ENCODE measurements at regions not wholly inside any gene's neighbourhood (a gene's known extent, or its start where the extent isn't known, plus 50 kb on each side); places are given as distances from the start of the nearest gene placed in this dataset.

DNA sequence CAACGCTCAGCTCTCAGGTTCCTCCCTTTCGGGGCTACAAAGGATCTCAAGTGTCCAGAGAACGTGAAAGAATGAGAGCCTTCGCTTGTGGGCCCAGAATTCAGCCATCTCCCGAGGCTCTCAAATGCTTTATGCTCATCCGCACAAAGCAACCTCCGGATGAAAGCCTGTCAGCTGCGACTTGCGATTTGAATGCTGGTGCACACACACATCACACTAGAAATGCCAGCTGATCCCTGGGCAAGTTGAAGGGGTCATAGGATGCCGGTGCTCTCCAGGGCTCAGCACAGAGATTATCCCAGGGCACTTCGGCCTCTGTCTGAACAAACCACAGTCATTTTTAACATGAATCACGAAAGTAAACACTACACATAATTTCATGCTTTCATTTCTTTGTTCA, 141.8 kb upstream of the MYT1L start:
- Histone ChIP-seq H3K79me2 (ENCODE audit: low read depth) (no peaks in the 10 kb centered on the region), H4K20me1 (ENCODE audit: insufficient read depth) (no peaks in the 10 kb centered on the region), H3K36me3 (ENCODE audit: low read depth) (no peaks in the 10 kb centered on the region), H3K4me2 (no peak overlapping the region), H3K4me1 (replicated peaks; ENCODE audit: insufficient read depth) (no peaks in the 10 kb centered on the region), H3F3A (ENCODE audit: insufficient read depth, low read depth) (no peaks in the 10 kb centered on the region), H3K27me3 (ENCODE audit: insufficient read depth, low read depth) (peaks cover 68% of the 10 kb centered on the region), H3K9me3 (ENCODE audit: insufficient read depth, low read depth) (no peaks in the 10 kb centered on the region), H3K27ac (no peak overlapping the region), H3K4me3 (no peak overlapping the region), H2AFZ (no peak overlapping the region), H3K9me2 (ENCODE audit: insufficient read depth) (no peaks in the 10 kb centered on the region)
- CTCF ChIA-PET = no interaction called here
- no TSS peak for BruUV-seq (replicated peaks)
- DNase-seq = no peak
- TF ChIP-seq, protein P1, sequence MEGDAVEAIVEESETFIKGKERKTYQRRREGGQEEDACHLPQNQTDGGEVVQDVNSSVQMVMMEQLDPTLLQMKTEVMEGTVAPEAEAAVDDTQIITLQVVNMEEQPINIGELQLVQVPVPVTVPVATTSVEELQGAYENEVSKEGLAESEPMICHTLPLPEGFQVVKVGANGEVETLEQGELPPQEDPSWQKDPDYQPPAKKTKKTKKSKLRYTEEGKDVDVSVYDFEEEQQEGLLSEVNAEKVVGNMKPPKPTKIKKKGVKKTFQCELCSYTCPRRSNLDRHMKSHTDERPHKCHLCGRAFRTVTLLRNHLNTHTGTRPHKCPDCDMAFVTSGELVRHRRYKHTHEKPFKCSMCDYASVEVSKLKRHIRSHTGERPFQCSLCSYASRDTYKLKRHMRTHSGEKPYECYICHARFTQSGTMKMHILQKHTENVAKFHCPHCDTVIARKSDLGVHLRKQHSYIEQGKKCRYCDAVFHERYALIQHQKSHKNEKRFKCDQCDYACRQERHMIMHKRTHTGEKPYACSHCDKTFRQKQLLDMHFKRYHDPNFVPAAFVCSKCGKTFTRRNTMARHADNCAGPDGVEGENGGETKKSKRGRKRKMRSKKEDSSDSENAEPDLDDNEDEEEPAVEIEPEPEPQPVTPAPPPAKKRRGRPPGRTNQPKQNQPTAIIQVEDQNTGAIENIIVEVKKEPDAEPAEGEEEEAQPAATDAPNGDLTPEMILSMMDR (conservative IDR thresholded peaks at IDR 0.05) = no peak
- TF ChIP-seq EZH2 (IDR thresholded peaks at IDR 0.05; ENCODE audit: low read depth) = no peak
- POLR2A ChIA-PET (ENCODE audit: unreplicated experiment) = no interaction called here
- intact Hi-C loops (cut with micrococcal nuclease; ENCODE audit: unreplicated experiment) = no loop called here

DNA sequence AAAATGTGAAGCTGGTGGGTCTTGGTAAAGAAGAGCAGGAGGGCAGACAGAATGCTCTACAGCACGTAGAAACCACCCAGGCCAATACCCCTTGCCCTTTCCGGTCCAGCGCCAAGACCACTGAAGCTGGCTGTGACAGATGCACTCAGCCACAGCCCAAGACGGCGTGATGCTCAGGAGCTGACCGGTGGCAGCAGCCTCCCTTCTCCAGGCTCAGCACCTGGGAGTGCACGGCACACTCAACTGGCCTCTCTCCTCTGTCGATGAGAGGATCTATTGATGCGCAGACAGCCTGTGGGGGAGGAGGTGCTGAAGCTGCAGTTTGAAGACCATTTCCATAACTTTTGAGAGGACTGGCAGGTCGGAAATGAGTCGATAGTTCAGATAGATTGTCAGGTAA, 141.0 kb upstream of the MYT1L start:
- no TSS peak for BruUV-seq (replicated peaks)

DNA sequence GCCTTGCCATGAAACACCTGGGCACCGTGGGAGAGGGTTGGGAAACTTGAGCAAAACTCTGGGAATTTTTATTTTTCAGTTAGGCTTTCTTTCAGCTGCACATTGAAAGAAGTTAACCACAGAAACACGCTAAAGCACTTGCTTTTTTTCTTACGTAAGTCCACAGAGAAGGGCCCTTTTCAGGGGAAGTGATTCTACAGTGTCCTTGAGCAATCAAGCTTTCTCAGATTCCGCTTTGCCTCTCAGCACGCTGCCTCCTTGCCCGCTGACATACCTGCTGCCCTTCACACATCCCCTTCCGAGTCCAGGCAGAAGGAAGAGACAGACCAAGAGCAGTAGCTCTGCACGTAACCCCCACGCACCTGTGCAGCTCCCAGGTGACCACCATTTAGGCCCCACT, 135.5 kb upstream of the MYT1L start:
- no peak overlapping the region for H3K4me2 ChIP-seq
- no peak overlapping the region for H3K4me3 ChIP-seq
- no peak for DNase-seq
- no peaks in the 10 kb centered on the region for H3K79me2 ChIP-seq (ENCODE audit: low read depth)
- no peaks in the 10 kb centered on the region for H3K9me2 ChIP-seq (ENCODE audit: insufficient read depth)
- no peaks in the 10 kb centered on the region for H3K4me1 ChIP-seq (replicated peaks; ENCODE audit: insufficient read depth)
- intact Hi-C loops (cut with micrococcal nuclease; ENCODE audit: unreplicated experiment) = no loop called here
- H3K9me3 ChIP-seq (ENCODE audit: insufficient read depth, low read depth) = no peaks in the 10 kb centered on the region
- CTCF ChIA-PET = no interaction called here
- H2AFZ ChIP-seq = no peak overlapping the region
- BruUV-seq (replicated peaks) = no TSS peak
- no peak overlapping the region for H3K27ac ChIP-seq
- H4K20me1 ChIP-seq (ENCODE audit: insufficient read depth) = peaks cover 6% of the 10 kb centered on the region; the same call in 1 of the 2 replicates
- TF ChIP-seq, protein P1 (conservative IDR thresholded peaks at IDR 0.05) = no peak
- no peak for TF ChIP-seq EZH2 (IDR thresholded peaks at IDR 0.05; ENCODE audit: low read depth)
- H3K27me3 ChIP-seq (ENCODE audit: insufficient read depth, low read depth) = peaks cover 77% of the 10 kb centered on the region
- H3K36me3 ChIP-seq (ENCODE audit: low read depth) = no peaks in the 10 kb centered on the region
- no peaks in the 10 kb centered on the region for H3F3A ChIP-seq (ENCODE audit: insufficient read depth, low read depth)
- POLR2A ChIA-PET (ENCODE audit: unreplicated experiment) = no interaction called here

More for the DNA sequence above, 141.0 kb upstream of the MYT1L start:
- H3K36me3 ChIP-seq (ENCODE audit: low read depth) = no peaks in the 10 kb centered on the region
- H2AFZ ChIP-seq = no peak overlapping the region
- no peak for DNase-seq
- H4K20me1 ChIP-seq (ENCODE audit: insufficient read depth) = no peaks in the 10 kb centered on the region
- intact Hi-C loops (cut with micrococcal nuclease; ENCODE audit: unreplicated experiment) = no loop called here
- H3K27ac ChIP-seq = no peak overlapping the region
- H3K4me2 ChIP-seq = no peak overlapping the region
- no peaks in the 10 kb centered on the region for H3K4me1 ChIP-seq (replicated peaks; ENCODE audit: insufficient read depth)
- CTCF ChIA-PET = no interaction called here
- peaks cover 72% of the 10 kb centered on the region for H3K27me3 ChIP-seq (ENCODE audit: insufficient read depth, low read depth)
- no peak overlapping the region for H3K4me3 ChIP-seq
- no peaks in the 10 kb centered on the region for H3K79me2 ChIP-seq (ENCODE audit: low read depth)
- no peaks in the 10 kb centered on the region for H3K9me3 ChIP-seq (ENCODE audit: insufficient read depth, low read depth)
- H3F3A ChIP-seq (ENCODE audit: insufficient read depth, low read depth) = no peaks in the 10 kb centered on the region
- no peaks in the 10 kb centered on the region for H3K9me2 ChIP-seq (ENCODE audit: insufficient read depth)
- TF ChIP-seq, protein P1 (conservative IDR thresholded peaks at IDR 0.05) = no peak
- TF ChIP-seq EZH2 (IDR thresholded peaks at IDR 0.05; ENCODE audit: low read depth) = no peak
- POLR2A ChIA-PET (ENCODE audit: unreplicated experiment) = no interaction called here

All from PC-9 (cell line).